GM19043 (cell line): ENCODE measurements at regions not wholly inside any gene's neighbourhood (a gene's known extent, or its start where the extent isn't known, plus 50 kb on each side); places are given as distances from the start of the nearest gene placed in this dataset.
"Not testable (repeated sequence)": the region's sequence is repeated elsewhere in the genome, so short reads cannot be mapped to it uniquely, and the experiment has no call there.

Source experiments
- ATAC-seq: cut with Tn5 transposase; IDR thresholded peaks from one replicate; pipeline ENCODE4 v1.9.1; 2021; ENCODE audit warnings: low read depth; ENCODE audit not compliant: unreplicated experiment

GRCh38 chr13:81394640-81395039 lies 1053.7 kb upstream of the SPRY2 start:
- ATAC-seq, result no peak

- ATAC-seq, result no peak
These were observed 1052.8 kb upstream of the SPRY2 start for GRCh38 chr13:81393721-81394120.

DNA sequence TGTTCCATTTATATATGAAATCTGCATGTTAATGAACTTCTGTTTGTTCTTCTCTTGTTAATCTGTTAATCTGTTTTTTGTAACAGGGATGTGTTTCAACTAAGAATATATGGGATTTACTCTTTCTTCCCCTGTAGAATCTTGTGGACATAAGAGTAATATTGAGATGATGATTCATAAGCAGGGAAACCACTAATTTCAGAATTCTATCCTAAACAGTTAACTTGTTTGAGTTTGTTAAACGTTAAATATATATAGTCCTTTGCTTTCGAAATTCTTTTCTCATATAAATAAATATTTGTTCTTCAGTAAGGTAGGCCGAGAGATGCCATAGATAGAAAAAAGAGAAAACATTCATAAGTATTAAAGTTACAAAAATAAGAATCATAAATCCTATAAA lies 1052.2 kb upstream of the SPRY2 start:
- ATAC-seq, result no peak

DNA sequence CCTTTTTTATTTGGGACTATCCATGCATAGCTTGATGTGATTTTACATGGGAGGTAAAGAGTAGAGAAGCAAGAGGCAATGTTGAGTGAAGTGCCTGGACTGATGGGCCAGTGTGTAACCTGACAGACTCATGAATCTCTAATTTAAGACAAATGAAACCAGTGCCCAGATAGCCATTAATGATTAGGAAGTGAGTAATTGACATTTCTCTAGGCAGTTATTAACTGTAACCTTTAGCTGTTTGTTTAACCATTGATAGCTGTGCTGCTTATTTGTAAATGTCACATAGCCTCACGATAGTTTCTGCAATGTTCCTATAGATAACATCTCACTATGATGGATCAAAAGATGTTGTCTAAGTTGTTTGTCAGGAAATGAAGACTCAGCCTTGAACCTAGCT lies 1047.5 kb upstream of the SPRY2 start:
- no peak for ATAC-seq

GRCh38 chr13:81383444-81383843 lies 1042.5 kb upstream of the SPRY2 start:
- no peak for ATAC-seq

- ATAC-seq, result no peak
These were observed 1041.3 kb upstream of the SPRY2 start for GRCh38 chr13:81382246-81382645.

GRCh38 chr13:81381560-81381959 lies 1040.6 kb upstream of the SPRY2 start:
- no peak for ATAC-seq

DNA sequence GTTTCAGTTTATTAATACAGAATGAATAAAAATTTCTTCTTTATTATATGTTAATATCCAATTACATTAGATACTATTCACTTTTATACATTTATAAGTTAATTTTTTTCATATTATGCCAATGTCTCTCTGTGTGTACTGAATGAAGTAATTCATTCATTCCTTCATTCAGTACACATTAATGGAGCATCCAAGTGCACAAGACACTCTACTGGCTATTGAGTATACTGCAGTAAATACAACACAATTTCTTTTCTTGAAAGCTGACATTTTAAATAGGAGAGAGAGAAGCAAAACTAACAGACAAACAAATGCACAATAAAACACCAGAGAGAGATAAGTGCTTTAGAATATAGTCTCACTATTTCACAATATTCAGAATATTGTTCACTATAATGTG lies 1038.3 kb upstream of the SPRY2 start:
- ATAC-seq, result no peak

DNA sequence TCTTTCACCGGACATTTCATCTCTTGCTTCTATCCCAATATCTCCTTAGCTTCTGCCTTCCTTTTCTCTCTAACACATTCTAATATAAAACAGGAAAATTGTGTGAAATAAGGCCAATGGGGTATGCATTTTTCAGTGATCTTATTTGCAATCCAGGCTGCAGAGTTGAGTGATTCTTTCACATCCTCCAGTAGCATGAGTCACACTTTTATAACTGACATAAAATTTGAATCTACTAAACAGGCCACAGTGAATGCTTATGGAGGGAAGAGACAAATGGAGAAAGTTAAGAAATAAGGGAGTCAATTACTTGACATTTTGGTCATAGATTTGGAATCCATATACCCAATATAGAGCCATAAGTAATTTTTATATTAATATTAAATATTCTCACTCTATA lies 1037.0 kb upstream of the SPRY2 start:
- ATAC-seq, result no peak

- ATAC-seq, result no peak
These were observed 1034.8 kb upstream of the SPRY2 start for GRCh38 chr13:81375709-81376108.

DNA sequence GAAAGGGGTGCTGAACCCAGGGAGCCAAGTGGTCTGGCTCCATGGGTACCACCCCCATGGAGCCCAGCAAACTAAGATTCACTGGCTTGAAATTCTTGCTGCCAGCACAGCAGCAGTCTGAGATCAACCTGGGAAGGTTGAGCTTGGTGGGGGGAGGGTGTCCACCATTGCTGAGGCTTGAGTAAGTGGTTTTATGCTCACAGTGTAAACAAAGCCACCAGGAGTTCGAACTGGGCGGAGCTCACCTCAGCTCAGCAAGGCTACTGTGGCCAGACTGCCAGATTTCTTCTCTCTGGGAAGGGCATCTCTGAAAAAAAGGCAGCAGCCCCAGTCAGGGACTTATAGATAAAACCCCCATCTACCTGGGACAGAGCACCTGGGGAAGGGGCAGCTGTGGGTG lies 1021.8 kb upstream of the SPRY2 start:
- not testable (repeated sequence) for ATAC-seq

DNA sequence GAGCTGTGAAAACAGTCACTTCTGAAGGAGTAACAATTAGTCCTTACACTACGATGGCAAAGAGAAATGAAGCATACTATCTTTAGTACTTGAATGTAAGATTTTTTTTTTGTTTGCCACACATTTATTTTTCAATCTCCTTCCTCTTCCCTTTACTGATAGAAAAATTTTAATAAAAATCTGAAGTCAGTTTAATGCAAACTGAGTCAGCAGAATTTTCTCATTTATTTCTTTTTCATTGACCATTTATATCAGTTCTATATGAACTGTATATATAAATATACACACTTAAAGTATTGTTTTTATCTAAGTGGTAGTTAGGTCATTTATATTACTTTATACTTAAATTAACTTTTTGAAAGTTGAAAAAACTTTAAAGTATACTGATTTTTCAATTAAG lies 1009.1 kb upstream of the SPRY2 start:
- no peak for ATAC-seq

- ATAC-seq, result not testable (repeated sequence)
These were observed 999.5 kb upstream of the SPRY2 start for GRCh38 chr13:81340118-81341069.

GRCh38 chr13:81339666-81340065 lies 998.7 kb upstream of the SPRY2 start:
- not testable (repeated sequence) for ATAC-seq

- no peak for ATAC-seq
These were observed 993.6 kb upstream of the SPRY2 start for GRCh38 chr13:81334481-81334880.

GRCh38 chr13:81326913-81327312 lies 986.0 kb upstream of the SPRY2 start:
- ATAC-seq, result no peak

- ATAC-seq, result no peak
These were observed 979.6 kb upstream of the SPRY2 start for GRCh38 chr13:81320516-81320915.

GRCh38 chr13:81319351-81319750 lies 978.4 kb upstream of the SPRY2 start:
- ATAC-seq, result no peak

GRCh38 chr13:81318231-81319019 lies 977.5 kb upstream of the SPRY2 start:
- no peak for ATAC-seq

DNA sequence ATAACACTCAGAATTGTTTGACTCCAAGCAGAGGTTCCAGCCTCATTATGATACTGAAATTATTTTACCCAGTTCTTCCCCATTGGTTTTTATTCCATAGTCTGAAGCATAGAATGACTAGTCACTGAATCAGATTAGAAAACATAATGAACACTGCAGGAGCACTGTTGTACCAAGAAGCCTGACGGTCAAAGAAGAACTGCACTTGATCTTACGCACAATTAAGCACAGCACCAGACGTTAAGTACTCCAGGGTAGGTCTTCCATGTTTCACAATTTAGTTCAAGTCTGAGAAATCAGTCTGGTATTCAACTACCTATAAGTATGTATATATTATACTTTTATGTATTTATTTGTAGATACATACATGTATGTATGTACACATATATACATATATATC lies 973.5 kb upstream of the SPRY2 start:
- ATAC-seq, result no peak

GRCh38 chr13:81305928-81306327 lies 965.0 kb upstream of the SPRY2 start:
- no peak for ATAC-seq
